ENCODE measurements at regions not wholly inside any gene's neighbourhood (a gene's known extent, or its start where the extent isn't known, plus 50 kb on each side); places are given as distances from the start of the nearest gene placed in this dataset.

- no CpG with 5 or more reads among the region's 3 CpGs for WGBS (ENCODE audit: insufficient coverage)
- Histone ChIP-seq H3K9ac (ENCODE audit: insufficient read depth, low read length, poor library complexity, severe bottlenecking) (peak overlapping the region; percentile 65), H4K20me1 (ENCODE audit: insufficient read depth, low read length) (peaks cover 27% of the 10 kb centered on the region), H3K27me3 (ENCODE audit: control insufficient read depth in 2 of 2, insufficient read depth in 2 of 2, low read length in 2 of 2) (no peaks in the 10 kb centered on the region), H3K36me3 (replicated peaks in 1 of 2; ENCODE audit: control insufficient read depth in 1 of 2, insufficient read depth in 2 of 2, low read length in 2 of 2) (peaks cover 0 to 5% of the 10 kb centered on the region in 2 donors), H2AFZ (ENCODE audit: insufficient read depth, low read depth, low read length, poor library complexity, severe bottlenecking) (no peak overlapping the region), H3K9me3 (replicated peaks in 1 of 2; ENCODE audit: control insufficient read depth in 1 of 2, insufficient read depth in 1 of 2, low read length in 2 of 2) (no peaks in the 10 kb centered on the region), H3K4me2 (replicated peaks; ENCODE audit: extremely low read depth, low read length, poor library complexity, severe bottlenecking) (peak overlapping the region; percentile 95), H3K4me3 (replicated peaks in 1 of 3; ENCODE audit: low read depth in 2 of 3, low read length in 3 of 3) (peak overlapping the region; percentile 87 to 100 (median 89)), H3K27ac (ENCODE audit: low read depth in 1 of 2, low read length in 2 of 2) (peak overlapping the region; percentile 68 to 86), H3K4me1 (ENCODE audit: control insufficient read depth in 1 of 2, insufficient read depth in 2 of 2, low read length in 2 of 2) (peaks cover 30 to 42% of the 10 kb centered on the region in 2 donors), H3K79me2 (ENCODE audit: insufficient read depth, low read length) (peaks cover 63% of the 10 kb centered on the region)
- Mint-ChIP-seq H3K27me3 (ENCODE audit: low read depth in 3 of 3) (peaks cover 0 to 3% (median 0%) of the 10 kb centered on the region in 3 donors), H3K4me3 (peak overlapping the region; percentile 81 to 97), H3K9me3 (peaks cover 0 to 7% (median 0%) of the 10 kb centered on the region in 7 donors), H3K4me1 (peaks cover 43% of the 10 kb centered on the region), H3K27ac (peak overlapping the region; percentile 82 to 94 (median 91)), H3K36me3 (peaks cover 16 to 27% of the 10 kb centered on the region in 2 donors)
- intact Hi-C loops (cut with micrococcal nuclease), result loop anchor here in 1 of 2 donors (5.0 kb wide), 1 partner anchor 54 kb away; no protein-coding TSS in a partner anchor
- no peak for TF ChIP-seq CTCF (IDR thresholded peaks at IDR 0.05)
- peak; percentile 70 to 88 (median 75) for DNase-seq
These were observed 118.9 kb downstream of the TMA16 start for GRCh38 chr4:163613383-163613782.

- H3K27ac Mint-ChIP-seq, result peak overlapping the region in 5 of 7 donors; percentile 2 to 78 (median 53)
- no peaks in the 10 kb centered on the region for H3K27me3 ChIP-seq (ENCODE audit: control insufficient read depth in 2 of 2, insufficient read depth in 2 of 2, low read length in 2 of 2)
These were observed 120.4 kb downstream of the TMA16 start for GRCh38 chr4:163614866-163615265.

More at GRCh38 chr4:163614866-163615265, 120.4 kb downstream of the TMA16 start:
- WGBS (ENCODE audit: insufficient coverage), result 100% methylated on average over 2 of the region's 3 CpGs
- no peak for DNase-seq
- peaks cover 9 to 15% of the 10 kb centered on the region in 2 donors for H3K36me3 Mint-ChIP-seq
- Histone ChIP-seq H3K4me3 (replicated peaks in 1 of 3; ENCODE audit: low read depth in 2 of 3, low read length in 3 of 3) (peak overlapping the region in 1 of 3 experiments; percentile 89), H4K20me1 (ENCODE audit: insufficient read depth, low read length) (peaks cover 12% of the 10 kb centered on the region), H3K9me3 (replicated peaks in 1 of 2; ENCODE audit: control insufficient read depth in 1 of 2, insufficient read depth in 1 of 2, low read length in 2 of 2) (no peaks in the 10 kb centered on the region), H3K36me3 (replicated peaks in 1 of 2; ENCODE audit: control insufficient read depth in 1 of 2, insufficient read depth in 2 of 2, low read length in 2 of 2) (no peaks in the 10 kb centered on the region), H3K4me1 (ENCODE audit: control insufficient read depth in 1 of 2, insufficient read depth in 2 of 2, low read length in 2 of 2) (peaks cover 17 to 27% of the 10 kb centered on the region in 2 donors), H2AFZ (ENCODE audit: insufficient read depth, low read depth, low read length, poor library complexity, severe bottlenecking) (no peak overlapping the region), H3K9ac (ENCODE audit: insufficient read depth, low read length, poor library complexity, severe bottlenecking) (no peak overlapping the region), H3K79me2 (ENCODE audit: insufficient read depth, low read length) (peaks cover 49% of the 10 kb centered on the region), H3K4me2 (replicated peaks; ENCODE audit: extremely low read depth, low read length, poor library complexity, severe bottlenecking) (no peak overlapping the region), H3K27ac (ENCODE audit: low read depth in 1 of 2, low read length in 2 of 2) (peak overlapping the region in 1 of 2 donors; percentile 86)
- H3K27me3 Mint-ChIP-seq (ENCODE audit: low read depth in 3 of 3), result peaks cover 0 to 3% (median 0%) of the 10 kb centered on the region in 3 donors
- TF ChIP-seq CTCF (IDR thresholded peaks at IDR 0.05), result no peak
- H3K4me3 Mint-ChIP-seq, result no peak overlapping the region
- intact Hi-C loops (cut with micrococcal nuclease), result loop anchor here in 1 of 2 donors (5.0 kb wide), 1 partner anchor 52 kb away; no protein-coding TSS in a partner anchor
- peaks cover 31% of the 10 kb centered on the region for H3K4me1 Mint-ChIP-seq
- peaks cover 0 to 7% (median 0%) of the 10 kb centered on the region in 7 donors for H3K9me3 Mint-ChIP-seq

Measured in CD14-positive monocyte (primary cell).